H1 (cell line): ENCODE measurements at regions not wholly inside any gene's neighbourhood (a gene's known extent, or its start where the extent isn't known, plus 50 kb on each side); places are given as distances from the start of the nearest gene placed in this dataset.

ENCODE experiments used
- CTCF ChIA-PET: fragments of 300-600 bp; sonication (Branson Sonifier 250); formaldehyde crosslinking; loops from one replicate; lab custom pipeline; 2021; ENCODE audit not compliant: partially characterized antibody; lab: Charles Lee
- POLR2A ChIA-PET: fragments of 300-600 bp; sonication (Branson Sonifier 250); formaldehyde crosslinking; loops from one replicate; lab custom pipeline; 2021; ENCODE audit warnings: inconsistent platforms; ENCODE audit not compliant: partially characterized antibody; lab: Charles Lee
- DNase-seq, 2 experiments: peaks; one replicate each; pipeline versions ENCODE4 v3.0.0 to v3.0.0-alpha.2; 2010 to 2022; ENCODE audit warnings: low spot score in 2 of 2, low read depth in 1 of 2, mixed read lengths in 1 of 2
- FAIRE-seq: peaks from 2 replicates; lab custom pipeline; 2011; peaks lifted over from hg19 to GRCh38; lab: Jason Lieb, UNC
- H2AFZ ChIP-seq: 2 replicates; pipeline ENCODE4 v1.8.1; 2012; ENCODE audit warnings: low read length, inconsistent platforms
- H2AK5ac ChIP-seq: 2 replicates; pipeline ENCODE4 v1.6.1; 2013; ENCODE audit warnings: low read depth, low read length
- H2BK120ac ChIP-seq: replicated peaks from 2 replicates; pipeline ENCODE3; 2013; ENCODE audit warnings: low read depth, low read length, inconsistent platforms
- H2BK12ac ChIP-seq: 2 replicates; pipeline ENCODE4 v1.6.1; 2013; ENCODE audit warnings: low read depth, low read length
- H2BK15ac ChIP-seq: 2 replicates; pipeline ENCODE4 v1.6.1; 2013; ENCODE audit warnings: low read length
- H2BK20ac ChIP-seq: 2 replicates; pipeline ENCODE4 v1.6.1; 2013; ENCODE audit warnings: low read length
- H2BK5ac ChIP-seq: 2 replicates; pipeline ENCODE4 v1.6.1; 2013; ENCODE audit warnings: low read depth, low read length
- H3K14ac ChIP-seq: 2 replicates; pipeline ENCODE4 v1.6.1; 2013; ENCODE audit warnings: inconsistent platforms; ENCODE audit not compliant: insufficient read length
- H3K18ac ChIP-seq: 2 replicates; pipeline ENCODE4 v1.6.1; 2013; ENCODE audit warnings: low read length; ENCODE audit errors: extremely low read depth
- H3K23ac ChIP-seq: 2 replicates; pipeline ENCODE4 v1.6.1; 2013; ENCODE audit warnings: inconsistent platforms; ENCODE audit not compliant: insufficient read length
- H3K23me2 ChIP-seq: 2 replicates; pipeline ENCODE4 v1.6.1; 2013; ENCODE audit warnings: low read depth, low read length
- H3K27ac ChIP-seq: 2 replicates; pipeline ENCODE4 v1.6.1; 2011; ENCODE audit warnings: low read depth, low read length, inconsistent platforms
- H3K27me3 ChIP-seq, 4 experiments: replicated peaks in 1 of 4; 1 replicate in 1 of 4; 2 replicates in 3 of 4; pipeline versions ENCODE4 v1.6.1 to v1.8.1; 2011 to 2013; ENCODE audit warnings: low read length in 3 of 4, mild to moderate bottlenecking in 3 of 4, inconsistent platforms in 2 of 4, mixed read lengths in 2 of 4, moderate library complexity in 1 of 4; ENCODE audit not compliant: control insufficient read depth in 3 of 4, insufficient read depth in 3 of 4; ENCODE audit errors: extremely low read depth in 1 of 4
- H3K36me3 ChIP-seq, 4 experiments: 2 replicates each; pipeline versions ENCODE4 v1.6.1 to v1.8.1; 2011 to 2013; ENCODE audit warnings: mild to moderate bottlenecking in 4 of 4, low read length in 3 of 4, moderate library complexity in 2 of 4, control low read depth in 1 of 4, inconsistent platforms in 1 of 4; ENCODE audit not compliant: insufficient read depth in 4 of 4, control insufficient read depth in 2 of 4
- H3K4ac ChIP-seq: replicated peaks from 2 replicates; pipeline ENCODE3; 2013; ENCODE audit warnings: low read length, low read depth, mixed read lengths, inconsistent platforms; ENCODE audit not compliant: insufficient read length
- H3K4me1 ChIP-seq, 4 experiments: replicated peaks in 1 of 4; 1 replicate in 1 of 4; 2 replicates in 3 of 4; pipeline versions ENCODE4 v1.6.1 to v1.8.1; 2011 to 2013; ENCODE audit warnings: low read length in 3 of 4, inconsistent platforms in 2 of 4, mixed read lengths in 1 of 4; ENCODE audit not compliant: insufficient read depth in 4 of 4, control insufficient read depth in 3 of 4
- H3K4me2 ChIP-seq, 2 experiments: 2 replicates each; pipeline versions ENCODE4 v1.6.1 to v1.8.1; 2011 to 2013; ENCODE audit warnings: low read depth in 2 of 2, low read length in 2 of 2, control low read depth in 1 of 2, inconsistent platforms in 1 of 2, mild to moderate bottlenecking in 1 of 2; ENCODE audit not compliant: insufficient read depth in 1 of 2
- H3K4me3 ChIP-seq, 4 experiments: fragments of 200-600, 300-600 bp in 1 of 4; sonication (generic), shearing (Covaris generic), sonication (Bioruptor Twin) in 1 of 4; 2 replicates each; pipeline versions ENCODE4 v1.5.1 to v1.8.1; 2011 to 2016; ENCODE audit warnings: low read length in 4 of 4, low read depth in 3 of 4, control low read depth in 2 of 4, inconsistent platforms in 2 of 4, mild to moderate bottlenecking in 2 of 4, mixed read lengths in 1 of 4, moderate library complexity in 1 of 4; ENCODE audit not compliant: insufficient read depth in 2 of 4; ENCODE audit errors: extremely low read depth in 1 of 4
- H3K56ac ChIP-seq: replicated peaks from 2 replicates; pipeline ENCODE3; 2013; ENCODE audit warnings: low read depth, mild to moderate bottlenecking, mixed read lengths, low read length, inconsistent platforms; ENCODE audit not compliant: insufficient read length
- H3K79me1 ChIP-seq: 2 replicates; pipeline ENCODE4 v1.6.1; 2013; ENCODE audit warnings: low read depth, low read length, control low read depth
- H3K79me2 ChIP-seq, 2 experiments: 2 replicates each; pipeline versions ENCODE4 v1.6.1 to v1.8.1; 2012 to 2013; ENCODE audit warnings: low read length in 2 of 2, mild to moderate bottlenecking in 2 of 2, inconsistent platforms in 1 of 2; ENCODE audit not compliant: insufficient read depth in 2 of 2, control insufficient read depth in 1 of 2
- H3K9ac ChIP-seq, 4 experiments: replicated peaks in 1 of 4; 1 replicate in 1 of 4; 2 replicates in 3 of 4; pipeline versions ENCODE4 v1.6.1 to v1.8.1; 2011 to 2013; ENCODE audit warnings: low read depth in 3 of 4, low read length in 3 of 4, control low read depth in 2 of 4, mild to moderate bottlenecking in 2 of 4, moderate library complexity in 2 of 4, inconsistent platforms in 1 of 4; ENCODE audit errors: extremely low read depth in 1 of 4
- H3K9me3 ChIP-seq, 2 experiments: 2 replicates each; pipeline versions ENCODE4 v1.6.1 to v1.8.1; 2012 to 2013; ENCODE audit warnings: mild to moderate bottlenecking in 2 of 2, moderate library complexity in 2 of 2, control low read depth in 1 of 2, inconsistent platforms in 1 of 2, low read depth in 1 of 2, low read length in 1 of 2, mixed read lengths in 1 of 2; ENCODE audit not compliant: insufficient read depth in 2 of 2
- H4K20me1 ChIP-seq, 2 experiments: replicated peaks in 1 of 2; 2 replicates each; pipeline versions ENCODE3 to v1.8.1; 2011 to 2013; ENCODE audit warnings: inconsistent platforms in 2 of 2, low read length in 2 of 2, mild to moderate bottlenecking in 1 of 2; ENCODE audit not compliant: insufficient read depth in 2 of 2, control insufficient read depth in 1 of 2
- H4K5ac ChIP-seq: 2 replicates; pipeline ENCODE4 v1.6.1; 2013; ENCODE audit warnings: low read length, low read depth, mixed read lengths, inconsistent platforms; ENCODE audit not compliant: insufficient read length
- H4K8ac ChIP-seq: 2 replicates; pipeline ENCODE4 v1.8.0; 2013; ENCODE audit warnings: mild to moderate bottlenecking, moderate library complexity, low read length, inconsistent platforms; ENCODE audit not compliant: insufficient read depth; ENCODE audit errors: extremely low read depth
- H4K91ac ChIP-seq: replicated peaks from 2 replicates; pipeline ENCODE3; 2013; ENCODE audit warnings: low read length, mixed read lengths, inconsistent platforms; ENCODE audit not compliant: insufficient read length
- CEBPB ChIP-seq: IDR thresholded peaks from 2 replicates; pipeline ENCODE4 v1.6.1; 2012; ENCODE audit warnings: low read depth, low read length
- CTCF ChIP-seq, 3 experiments: IDR thresholded peaks; 1 replicate in 2 of 3; 2 replicates in 1 of 3; pipeline versions ENCODE4 v1.5.1 to v1.6.1; 2011; ENCODE audit warnings: low read length in 3 of 3, mild to moderate bottlenecking in 3 of 3, inconsistent platforms in 2 of 3, low read depth in 1 of 3, moderate library complexity in 1 of 3; ENCODE audit not compliant: insufficient read depth in 1 of 3; ENCODE audit errors: control extremely low read depth in 1 of 3
- RBBP5 ChIP-seq: IDR thresholded peaks from 2 replicates; pipeline ENCODE4 v1.7.1; 2012; ENCODE audit warnings: low read depth, mild to moderate bottlenecking, inconsistent platforms, low read length, moderate library complexity, borderline replicate concordance
- RFX5 ChIP-seq: IDR thresholded peaks from 2 replicates; pipeline ENCODE4 v1.6.1; 2011; ENCODE audit warnings: low read depth, low read length, improper control_type of control experiment, borderline replicate concordance
- TAF1 ChIP-seq: IDR thresholded peaks from 2 replicates; pipeline ENCODE4 v1.6.1; 2011; ENCODE audit warnings: mild to moderate bottlenecking, low read depth, low read length
- TCF12 ChIP-seq: IDR thresholded peaks from 2 replicates; pipeline ENCODE4 v1.6.1; 2011; ENCODE audit warnings: low read depth, mild to moderate bottlenecking, low read length
- WGBS, 2 experiments: shearing (Covaris generic) in 1 of 2; methylation state at CpG; one replicate each; pipeline versions ENCODE4 v1.1.6 to v1.1.7; 2013 to 2015; ENCODE audit warnings: low lambda C conversion rate in 2 of 2, mixed read lengths in 2 of 2, inconsistent platforms in 1 of 2, low coverage in 1 of 2, missing lambda C conversion rate in 1 of 2; ENCODE audit not compliant: insufficient replicate concordance in 2 of 2, insufficient coverage in 1 of 2, insufficient read length in 1 of 2; ENCODE audit errors: extremely low coverage in 1 of 2, missing lambda C conversion rate in 1 of 2; 5-methylcytosine and 5-hydroxymethylcytosine counted together

DNA sequence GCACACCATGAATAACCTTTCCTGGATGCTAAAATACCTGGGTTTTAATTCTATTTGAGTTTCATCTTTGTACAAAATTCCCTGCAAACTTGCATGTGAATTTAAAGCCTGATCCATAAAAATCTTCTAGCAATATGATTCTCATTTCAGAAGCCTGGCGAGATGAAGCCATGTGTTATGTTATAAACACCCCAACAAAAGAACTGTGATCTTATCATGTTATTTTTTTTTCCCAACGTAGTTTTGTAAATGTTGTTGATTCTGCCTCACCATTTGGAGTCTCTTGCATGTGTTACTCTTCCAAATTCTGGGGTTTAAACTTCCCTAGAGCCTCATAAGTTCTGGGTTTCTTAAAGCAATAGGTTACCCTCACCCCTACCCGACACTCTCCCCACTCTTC, 428.1 kb upstream of the DPH6 start:
- Histone ChIP-seq H3K9ac (no peak overlapping the region), H3K27ac (no peak overlapping the region), H3K4me1 (no peaks in the 10 kb centered on the region), H2BK15ac (no peak overlapping the region), H3K4me2 (no peak overlapping the region), H2BK5ac (no peak overlapping the region), H4K8ac (no peak overlapping the region), H3K4me3 (no peak overlapping the region), H2AFZ (0 out of 2 replicates have a peak overlapping the region, but pooled peaks have one; percentile 9), H4K91ac (no peak overlapping the region), H3K18ac (no peak overlapping the region), H3K27me3 (no peaks in the 10 kb centered on the region), H2AK5ac (no peak overlapping the region), H2BK120ac (no peak overlapping the region), H3K36me3 (no peaks in the 10 kb centered on the region; a peak in 1 of 8 replicates), H4K20me1 (no peaks in the 10 kb centered on the region), H3K79me2 (no peaks in the 10 kb centered on the region), H3K9me3 (no peaks in the 10 kb centered on the region), H2BK12ac (no peak overlapping the region), H4K5ac (no peak overlapping the region), H2BK20ac (no peak overlapping the region), H3K23me2 (no peaks in the 10 kb centered on the region; the same call in 1 of the 2 replicates), H3K14ac (no peak overlapping the region), H3K79me1 (no peaks in the 10 kb centered on the region), H3K56ac (no peak overlapping the region), H3K4ac (no peak overlapping the region), H3K23ac (no peak overlapping the region)
- ChIA-PET POLR2A (no interaction called here), CTCF (interaction anchor here (0.9 kb wide), 2 partner anchors 8 to 902 kb away, joined by 3 to 4 read pairs; no protein-coding TSS in a partner anchor)
- DNase-seq (no peak), FAIRE-seq (no peak)
- WGBS, 2 experiments, result 89% methylated on average over 3 of the region's 3 CpGs; no CpG with 5 or more reads in 1 of the 2 experiments
- TF ChIP-seq RBBP5, result no peak
- no peak for TF ChIP-seq CEBPB
- TF ChIP-seq TCF12, result no peak
- TF ChIP-seq CTCF (IDR thresholded peaks at IDR 0.05; ENCODE audit: control extremely low read depth in 1 of 3, insufficient read depth in 1 of 3, low read depth in 1 of 3, low read length in 3 of 3), result no peak
- no peak for TF ChIP-seq RFX5
- no peak for TF ChIP-seq TAF1
